ENCODE measurements at regions not wholly inside any gene's neighbourhood (a gene's known extent, or its start where the extent isn't known, plus 50 kb on each side); places are given as distances from the start of the nearest gene placed in this dataset.
"Not testable (repeated sequence)": the region's sequence is repeated elsewhere in the genome, so short reads cannot be mapped to it uniquely, and the experiment has no call there.

DNA sequence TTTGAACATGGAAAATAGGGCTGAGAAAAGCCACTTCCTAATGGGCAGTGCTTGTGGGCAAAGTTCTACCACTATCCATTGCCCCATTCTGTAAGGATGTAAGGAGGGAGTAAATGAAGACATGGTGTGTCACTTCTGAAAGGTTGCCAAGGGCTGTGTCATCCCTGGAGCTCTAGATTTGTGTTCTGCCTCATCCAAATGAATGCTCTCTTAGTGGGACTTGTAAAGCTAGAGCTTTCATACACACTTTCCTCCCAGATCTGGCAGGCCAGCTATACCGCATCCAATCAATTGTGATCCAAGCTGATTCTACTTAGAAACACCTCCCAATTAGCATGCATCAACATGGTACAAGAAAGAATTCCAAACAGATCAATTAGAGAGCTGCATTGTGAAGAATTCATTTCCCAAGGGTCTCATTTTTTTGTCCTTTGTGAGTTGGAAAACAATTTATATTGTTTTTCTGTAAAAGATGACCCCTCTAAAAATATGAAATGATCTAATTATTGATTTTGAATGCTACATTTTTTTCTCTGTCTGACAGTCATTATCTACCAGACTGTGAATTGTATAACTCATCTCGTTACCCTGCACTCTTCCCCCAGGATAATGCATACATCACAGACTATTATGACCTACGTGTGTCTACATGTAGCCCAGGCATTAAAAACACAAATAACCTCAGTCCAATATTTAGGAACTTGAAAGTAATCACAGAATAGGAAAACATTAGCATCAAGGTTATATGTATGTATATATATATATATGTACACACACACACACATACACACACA lies 117.1 kb upstream of the DUSP10 start:
- no peak for DNase-seq

DNA sequence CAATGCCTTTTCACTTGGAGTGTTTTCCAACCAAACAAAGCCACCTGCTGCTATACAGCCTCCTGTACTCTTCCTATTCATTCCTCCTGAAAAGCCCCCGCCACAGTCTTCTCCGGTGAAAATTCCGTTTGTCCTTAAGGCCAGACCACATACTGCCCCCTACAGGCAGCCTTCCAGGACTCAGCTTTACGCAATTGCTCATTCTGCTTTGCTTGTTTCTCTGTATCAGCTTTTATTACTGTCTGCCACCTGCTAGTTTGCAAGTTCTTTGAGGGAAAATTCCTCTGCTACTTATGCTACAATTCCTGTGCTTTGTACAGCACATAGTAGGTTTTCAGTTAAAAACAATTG lies 115.2 kb upstream of the DUSP10 start:
- DNase-seq: not testable (repeated sequence)

DNA sequence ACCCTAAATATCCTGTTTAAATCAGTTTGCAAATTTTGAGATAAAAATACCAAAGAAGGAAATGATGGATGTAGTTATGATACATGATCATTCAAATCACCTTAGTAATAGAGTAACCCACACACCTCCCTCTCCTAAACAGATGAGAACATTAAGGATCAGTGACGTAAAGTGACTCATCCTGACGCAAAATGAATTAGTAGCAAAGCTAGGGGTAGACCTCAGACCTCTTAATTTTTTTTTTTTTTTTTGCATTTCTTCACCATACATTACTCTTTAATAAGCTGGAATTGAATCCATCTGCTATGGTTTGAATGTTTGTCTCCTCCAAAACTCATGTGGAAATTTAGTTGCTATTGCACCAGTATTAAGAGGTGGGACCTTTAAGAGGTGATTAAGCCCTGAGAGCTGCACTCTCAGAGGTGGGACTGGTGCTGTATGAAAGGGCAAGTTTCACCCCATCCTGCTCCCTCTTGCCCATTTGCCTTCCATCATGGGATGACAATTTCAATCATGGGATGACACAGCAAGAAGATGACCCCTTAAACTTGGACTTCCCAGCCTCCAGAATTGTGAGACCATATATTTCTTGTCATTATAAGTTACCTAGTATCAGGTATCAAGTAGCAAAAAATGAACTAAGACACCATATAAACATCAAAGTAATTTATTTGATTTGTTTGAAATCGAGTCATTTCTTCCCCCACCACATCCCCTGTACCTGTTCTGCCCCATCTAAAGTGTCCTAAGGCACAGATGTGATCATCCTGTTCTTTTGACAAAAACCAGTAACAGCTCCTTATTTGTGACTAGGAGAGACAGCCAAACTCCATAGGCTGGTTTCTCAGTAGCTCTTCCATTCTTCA lies 114.6 kb upstream of the DUSP10 start:
- DNase-seq: no peak

DNA sequence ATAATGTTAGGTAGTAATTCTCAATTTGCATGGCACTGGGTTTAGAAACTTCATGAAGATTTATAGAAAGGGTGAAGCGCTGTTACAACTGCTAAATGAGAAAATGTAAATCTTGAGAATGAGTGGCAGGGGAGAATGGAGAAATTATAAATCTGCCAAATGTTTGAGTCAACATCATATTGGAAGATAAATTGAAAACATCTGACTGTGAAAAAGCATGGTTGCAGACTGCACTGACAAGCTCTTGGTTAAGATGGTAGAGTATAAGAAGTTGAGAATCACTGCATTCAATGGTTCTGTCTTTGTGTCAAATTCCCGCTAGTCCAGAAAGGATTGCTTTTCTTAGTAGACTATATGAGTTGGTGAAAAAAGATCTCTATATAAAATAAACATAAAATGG lies 113.3 kb upstream of the DUSP10 start:
- DNase-seq: no peak

DNA sequence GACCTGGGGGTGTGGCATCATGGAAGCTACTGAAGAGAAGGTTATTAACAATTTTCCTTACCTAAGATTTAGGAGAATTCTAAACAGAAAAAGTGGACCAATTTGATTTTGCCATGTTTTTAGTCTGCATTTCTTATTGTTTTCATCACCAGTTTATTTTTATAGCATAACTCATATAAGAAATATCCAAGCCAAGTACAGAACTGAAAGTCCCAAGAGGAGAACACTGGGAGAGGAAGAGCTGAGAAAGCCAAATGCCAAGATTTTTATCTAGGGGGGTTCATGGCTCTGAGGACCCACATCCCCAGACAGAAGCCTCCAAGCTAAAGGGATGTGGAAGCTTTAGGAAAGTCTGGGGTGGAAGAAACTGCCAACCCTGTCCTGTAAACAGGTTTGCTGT lies 109.4 kb upstream of the DUSP10 start:
- DNase-seq: no peak

DNA sequence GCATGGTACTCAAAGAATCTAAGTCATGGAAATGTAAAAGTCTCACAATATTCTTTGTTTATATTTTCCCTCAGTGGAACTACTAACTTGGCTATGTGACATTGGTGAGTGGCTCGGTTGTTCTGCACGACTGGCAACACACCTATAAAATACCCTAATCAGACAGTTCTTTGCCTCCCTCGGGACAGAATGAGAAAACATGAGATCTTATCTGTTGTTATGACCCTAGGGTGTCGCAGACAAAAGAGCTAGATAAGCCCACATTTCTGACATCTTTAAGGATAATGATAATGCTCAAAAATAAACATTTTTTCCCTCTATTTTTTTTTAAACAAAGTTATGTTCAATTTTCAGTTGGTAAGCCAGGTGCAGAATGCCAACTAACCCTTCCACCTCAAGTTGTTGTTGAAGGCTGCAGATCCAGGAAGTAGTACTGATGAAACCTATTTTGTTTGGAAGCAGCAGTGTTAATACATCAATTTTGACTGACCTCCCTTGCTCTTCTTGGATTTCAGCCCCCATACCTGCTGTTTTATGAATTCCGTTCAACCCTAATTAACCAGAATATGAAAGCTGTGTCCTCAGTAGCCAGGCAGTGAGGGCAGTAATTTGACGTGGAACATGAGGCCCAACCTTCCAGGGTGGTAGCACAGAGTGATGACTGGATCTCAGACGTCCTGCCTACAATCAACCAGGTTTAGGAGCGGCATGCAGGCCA lies 108.7 kb upstream of the DUSP10 start:
- no peak for DNase-seq

DNA sequence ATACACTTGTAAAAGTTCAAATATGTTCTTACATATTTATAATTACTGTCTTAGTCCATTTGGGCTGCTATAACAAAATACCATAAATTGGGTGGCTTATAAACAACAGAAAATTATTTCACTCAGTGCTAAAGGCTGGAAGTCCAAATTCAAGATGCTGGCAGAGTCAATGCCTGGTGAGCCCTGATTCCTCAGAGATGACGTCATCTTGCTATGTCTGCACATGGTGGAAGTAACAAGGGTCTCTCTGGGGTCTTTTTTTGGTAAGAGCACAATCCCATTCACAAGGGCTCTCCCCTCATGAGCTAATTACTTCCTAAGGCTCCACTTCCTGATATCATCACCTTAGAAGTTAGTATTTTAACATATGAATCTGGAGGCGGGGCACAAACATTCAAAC lies 108.0 kb upstream of the DUSP10 start:
- no peak for DNase-seq

DNA sequence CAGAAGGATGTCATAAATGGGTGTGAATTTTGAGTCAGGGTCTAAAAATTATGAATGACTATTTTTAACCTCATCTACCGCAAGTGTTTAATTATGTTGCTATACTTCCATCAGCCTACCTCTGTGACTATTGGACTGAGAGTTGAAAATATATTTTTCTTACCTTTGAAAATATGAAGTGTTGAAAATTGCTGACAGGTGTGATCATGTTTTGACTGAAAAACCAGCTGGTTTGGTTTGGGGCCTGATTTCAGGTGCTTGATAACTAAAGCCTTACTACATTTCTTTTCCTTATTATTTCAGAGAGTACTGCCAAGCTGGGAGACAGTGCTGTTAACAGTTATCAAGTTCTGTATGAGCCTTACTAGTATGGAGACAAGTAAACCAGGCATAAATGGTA lies 107.2 kb upstream of the DUSP10 start:
- DNase-seq: no peak

DNA sequence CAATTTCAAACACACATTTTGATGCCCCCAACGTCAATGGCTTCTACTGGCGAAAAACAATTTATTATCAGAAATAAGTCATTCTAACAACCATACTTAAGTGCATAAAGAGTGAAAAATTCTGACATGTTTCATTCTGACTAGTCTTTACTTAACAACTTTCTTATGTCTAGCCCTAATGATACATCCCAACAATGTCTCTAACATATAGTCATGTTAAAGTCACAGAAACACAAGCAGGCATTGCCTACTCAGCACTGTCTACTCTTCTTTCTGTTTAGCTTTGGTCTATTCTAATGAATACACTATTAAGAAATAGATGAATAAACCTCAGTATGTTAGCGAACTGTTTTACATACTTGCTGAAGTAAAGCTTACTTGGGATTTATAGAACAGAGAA lies 105.8 kb upstream of the DUSP10 start:
- no peak for DNase-seq

DNA sequence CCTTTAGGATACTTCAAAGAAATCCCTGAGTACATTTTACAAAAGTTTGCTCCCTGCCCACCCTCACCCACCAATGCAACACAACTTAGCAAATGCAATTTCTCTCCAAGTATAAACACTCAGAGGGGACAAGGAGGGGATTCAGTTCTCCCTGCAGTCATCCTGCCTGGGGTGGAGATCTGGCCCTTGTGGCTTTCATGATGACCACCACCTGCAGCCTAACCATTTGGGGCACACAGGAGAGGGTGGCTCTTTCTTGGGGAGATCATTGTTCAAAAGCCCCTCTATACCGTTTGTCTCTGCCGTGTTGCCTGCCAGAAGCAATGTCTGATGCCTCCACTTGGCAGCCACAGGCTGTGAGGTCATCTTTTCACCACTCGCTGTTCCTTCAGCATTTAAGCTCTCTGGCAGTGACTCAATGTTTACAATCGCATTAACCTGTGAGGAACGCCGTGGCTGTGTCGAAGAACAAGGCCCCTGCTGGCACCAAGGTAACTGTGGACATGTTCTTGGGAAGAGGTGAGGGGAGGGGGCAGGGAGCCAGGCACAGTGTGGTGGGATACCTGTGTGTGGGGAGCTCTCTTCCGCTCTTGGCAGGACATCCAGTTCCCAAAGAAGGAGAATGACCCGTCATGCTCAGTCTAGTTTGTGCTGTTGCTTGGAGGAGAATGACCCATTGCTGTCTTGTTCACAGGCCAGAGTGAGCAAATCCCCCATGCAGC lies 103.9 kb upstream of the DUSP10 start:
- DNase-seq: no peak

DNA sequence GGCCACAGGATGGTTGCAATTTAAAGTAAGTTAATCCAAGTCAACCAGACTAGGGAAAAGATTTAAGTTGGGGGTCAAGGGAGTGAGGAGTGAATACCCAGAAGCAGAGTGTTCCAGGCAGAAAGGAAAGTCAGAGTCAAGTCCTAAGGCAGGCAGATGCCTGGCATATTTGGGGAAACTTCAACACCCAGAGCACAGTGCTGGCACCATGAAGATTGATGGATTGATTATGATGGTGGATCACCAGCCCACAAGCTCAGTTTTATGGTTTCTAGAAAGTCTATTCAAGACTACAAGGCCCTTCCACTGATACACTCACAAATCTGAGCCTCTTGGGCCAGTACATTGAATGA lies 100.1 kb upstream of the DUSP10 start:
- DNase-seq: no peak

DNA sequence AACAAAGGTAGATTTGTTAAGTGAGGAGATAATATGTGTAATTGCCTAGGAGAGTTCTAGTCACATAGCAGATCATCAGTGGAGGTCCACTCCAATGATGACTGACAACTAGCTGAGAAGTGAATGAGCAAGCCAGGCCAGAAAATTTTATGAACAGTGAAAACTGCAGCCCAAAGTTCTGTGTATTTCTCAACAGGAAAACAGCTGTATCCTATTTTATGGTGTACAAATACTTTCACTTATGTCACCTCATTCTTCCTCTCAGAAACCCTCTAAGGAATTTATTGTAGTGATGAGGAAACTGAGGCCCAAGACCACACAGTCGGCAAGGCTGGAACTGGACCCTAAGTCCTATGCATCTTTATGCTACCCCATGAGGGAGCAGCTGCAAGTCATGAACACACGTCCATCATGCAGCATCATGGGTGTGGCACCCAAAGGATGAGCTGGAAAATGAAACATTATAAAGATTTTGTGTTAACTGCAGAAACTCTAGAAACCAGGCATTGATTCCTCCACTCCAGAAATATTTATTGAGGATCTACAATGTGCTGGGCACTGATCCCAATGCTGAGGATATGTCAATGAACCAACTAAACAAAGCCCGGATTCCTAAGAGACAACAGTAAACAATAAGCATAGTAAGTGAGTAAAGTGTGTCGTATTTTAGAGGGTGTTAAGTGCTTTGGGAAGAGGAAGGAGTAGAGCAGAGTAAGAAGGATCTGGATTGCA lies 99.5 kb upstream of the DUSP10 start:
- no peak for DNase-seq

DNA sequence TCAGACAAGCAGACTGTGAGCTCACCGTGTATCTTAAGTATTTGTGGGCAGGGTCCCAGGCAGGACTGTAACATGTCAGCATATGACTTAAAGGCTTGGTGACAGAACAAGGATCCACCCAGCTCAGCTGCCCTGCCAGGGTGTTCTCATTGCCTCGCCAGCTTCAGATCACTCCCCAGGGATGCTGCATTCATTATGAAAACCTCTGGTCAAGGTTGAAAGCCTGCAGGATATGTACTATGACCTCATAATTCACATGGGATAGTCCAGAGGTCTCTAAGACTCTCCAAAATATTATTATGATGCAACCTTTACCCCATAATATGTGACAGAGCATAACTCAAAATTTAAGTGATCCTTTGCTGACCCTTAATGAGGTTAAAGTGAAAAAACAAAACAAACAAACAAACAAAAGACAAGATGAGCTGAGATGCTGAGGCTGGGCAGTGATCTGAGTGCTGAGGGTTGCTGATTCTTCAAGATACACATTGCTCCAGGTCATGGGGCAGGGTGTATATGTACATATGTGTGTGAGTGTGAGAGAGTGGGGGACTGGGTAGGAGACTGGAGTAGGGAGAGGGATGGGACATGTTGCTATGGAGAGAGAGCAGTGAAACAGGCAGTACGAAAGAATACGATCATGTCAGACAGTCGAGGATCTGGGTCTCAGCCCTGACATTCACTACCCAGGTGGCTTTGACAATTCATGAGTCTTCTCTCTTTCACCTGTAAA lies 98.8 kb upstream of the DUSP10 start:
- no peak for DNase-seq

DNA sequence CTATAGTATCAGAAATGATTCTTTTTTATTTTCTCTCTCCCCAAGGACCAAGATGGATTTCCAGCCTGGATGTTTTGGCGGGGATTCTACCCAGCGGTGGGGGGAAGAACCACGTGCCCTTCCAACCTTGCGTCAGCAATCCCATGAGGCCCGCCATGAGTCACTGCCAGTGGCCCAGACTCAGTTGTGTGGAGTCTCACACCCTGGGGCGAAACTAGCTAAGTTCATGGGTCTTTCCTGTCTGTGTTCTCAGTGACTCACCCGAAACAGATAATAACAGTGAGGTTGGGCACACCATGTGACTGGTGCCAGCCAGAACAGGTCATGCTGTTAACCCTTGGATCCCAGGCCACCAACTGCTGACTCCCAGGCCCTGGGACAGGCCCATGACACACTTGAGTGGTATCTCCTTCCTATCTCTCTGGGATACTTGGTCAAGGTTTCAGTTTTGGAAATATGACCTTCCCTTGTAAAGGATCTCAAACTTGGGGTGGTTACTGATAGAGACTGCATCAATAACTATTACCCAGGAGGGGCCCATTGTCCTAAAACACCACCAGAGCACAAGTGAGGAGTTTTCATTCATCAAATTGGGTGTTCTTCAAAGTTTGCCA lies 98.0 kb upstream of the DUSP10 start:
- DNase-seq: peak; percentile 93

DNA sequence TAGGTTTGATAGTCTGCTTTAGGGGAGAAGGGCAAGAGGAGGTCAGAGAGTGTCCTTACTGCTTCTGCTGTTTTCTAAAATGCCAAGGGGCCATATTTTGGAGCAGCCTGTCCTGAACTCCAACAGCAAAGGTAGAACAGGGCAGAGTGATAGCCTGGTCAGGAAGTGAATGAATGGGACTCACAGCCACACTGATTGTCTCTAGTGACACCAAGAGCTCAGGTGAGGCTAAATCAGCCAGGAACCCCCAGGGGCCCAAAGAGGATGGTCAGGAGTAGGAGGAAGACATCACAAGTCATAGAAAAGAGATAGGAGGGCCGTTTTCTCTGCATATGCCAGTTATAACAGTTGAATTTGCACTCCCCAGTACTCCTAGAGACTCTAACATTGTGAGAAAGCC lies 97.4 kb upstream of the DUSP10 start:
- DNase-seq: no peak

DNA sequence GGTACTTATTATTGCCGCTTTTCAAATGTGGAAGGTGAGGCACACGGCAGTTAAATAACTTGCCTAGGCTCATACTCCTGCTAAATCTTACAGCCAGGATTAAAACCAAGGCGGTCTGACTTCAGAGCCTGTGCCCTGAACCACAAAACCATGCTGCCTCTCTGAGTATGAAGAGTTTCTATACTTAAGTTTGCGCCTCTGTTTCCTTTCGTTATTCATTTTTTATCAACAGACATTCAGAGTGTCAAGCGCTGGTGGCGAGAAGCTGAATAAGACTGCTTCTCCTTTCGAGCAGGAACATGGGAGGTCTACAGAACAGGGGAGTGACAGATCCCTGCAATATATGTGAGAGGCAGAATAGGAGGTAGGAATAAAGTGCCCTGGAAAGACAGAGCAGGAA lies 96.0 kb upstream of the DUSP10 start:
- DNase-seq: peak; percentile 68

DNA sequence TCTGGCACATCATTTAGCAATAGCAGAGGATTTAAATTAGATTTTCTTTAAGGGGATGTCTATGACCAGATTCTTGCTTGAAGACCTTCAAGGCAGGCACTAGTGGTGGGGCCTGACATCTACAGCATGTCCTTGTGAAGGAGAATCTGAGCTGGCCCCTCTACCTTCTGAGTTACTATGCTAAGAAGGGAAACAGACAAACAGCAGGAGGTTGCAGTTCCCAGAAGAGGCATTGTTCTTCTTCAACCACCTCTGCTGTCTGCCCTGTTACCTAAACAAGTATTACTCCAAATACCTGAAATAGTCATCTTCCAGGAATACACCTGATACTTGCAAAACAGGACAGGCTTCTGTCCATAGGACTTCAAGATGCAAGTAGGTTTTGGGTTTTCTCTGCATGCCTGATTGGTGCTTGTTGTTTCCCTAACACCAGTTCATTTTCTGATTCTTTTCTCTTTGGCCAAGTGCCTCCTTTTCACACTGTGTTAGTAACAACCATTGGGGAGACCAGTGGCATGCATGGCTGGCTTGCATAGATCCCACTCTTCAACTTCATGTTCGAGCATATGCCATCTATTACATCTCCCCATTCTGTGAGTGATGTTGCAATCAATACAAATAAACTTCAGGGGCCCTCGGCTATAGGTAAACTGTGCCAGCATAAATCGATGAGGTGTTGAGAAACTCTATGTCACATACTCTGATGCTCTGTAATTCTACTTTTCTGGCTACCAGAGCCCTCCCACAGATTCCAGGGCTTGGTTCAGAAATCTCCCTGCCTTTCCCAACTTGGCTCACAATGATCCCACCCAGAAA lies 93.0 kb upstream of the DUSP10 start:
- DNase-seq: no peak

DNA sequence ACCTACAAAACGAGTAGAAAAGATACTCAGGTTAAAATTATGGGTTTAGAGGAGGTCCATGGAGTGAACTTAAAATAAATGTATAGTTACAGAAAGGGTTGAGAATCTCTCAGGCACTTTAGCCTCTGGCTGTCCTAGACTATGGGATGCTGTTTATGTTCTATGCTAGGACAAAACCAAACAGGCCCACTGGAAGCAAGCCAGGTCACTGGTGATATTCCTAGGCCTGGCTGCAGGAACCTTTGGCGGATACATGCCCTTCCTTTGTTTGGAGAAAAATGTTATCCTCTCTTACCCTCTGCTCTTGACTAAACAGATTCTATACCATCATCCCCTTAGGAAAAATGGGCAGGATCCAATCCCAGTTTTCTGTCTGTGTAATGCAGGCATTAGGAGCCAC lies 90.7 kb upstream of the DUSP10 start:
- no peak for DNase-seq

DNA sequence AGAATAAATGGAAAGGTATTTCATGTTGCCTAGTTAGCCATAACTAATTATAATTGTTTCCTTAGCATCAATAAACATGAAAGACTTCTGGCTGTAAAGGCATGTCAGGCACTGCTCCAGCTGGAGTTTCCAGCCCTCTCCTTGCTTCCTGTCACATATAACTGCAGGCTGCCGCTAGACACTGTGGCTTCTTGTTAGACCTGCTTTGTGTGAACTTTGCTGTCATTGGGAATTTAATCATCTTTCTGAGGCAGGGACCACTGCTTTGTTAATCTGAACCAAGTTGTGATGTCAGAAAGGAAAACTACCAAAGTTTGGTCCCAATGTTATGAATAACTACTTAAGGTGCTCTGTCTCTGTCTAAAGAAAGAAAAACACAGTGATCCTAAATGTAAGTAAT lies 90.3 kb upstream of the DUSP10 start:
- DNase-seq: no peak

DNA sequence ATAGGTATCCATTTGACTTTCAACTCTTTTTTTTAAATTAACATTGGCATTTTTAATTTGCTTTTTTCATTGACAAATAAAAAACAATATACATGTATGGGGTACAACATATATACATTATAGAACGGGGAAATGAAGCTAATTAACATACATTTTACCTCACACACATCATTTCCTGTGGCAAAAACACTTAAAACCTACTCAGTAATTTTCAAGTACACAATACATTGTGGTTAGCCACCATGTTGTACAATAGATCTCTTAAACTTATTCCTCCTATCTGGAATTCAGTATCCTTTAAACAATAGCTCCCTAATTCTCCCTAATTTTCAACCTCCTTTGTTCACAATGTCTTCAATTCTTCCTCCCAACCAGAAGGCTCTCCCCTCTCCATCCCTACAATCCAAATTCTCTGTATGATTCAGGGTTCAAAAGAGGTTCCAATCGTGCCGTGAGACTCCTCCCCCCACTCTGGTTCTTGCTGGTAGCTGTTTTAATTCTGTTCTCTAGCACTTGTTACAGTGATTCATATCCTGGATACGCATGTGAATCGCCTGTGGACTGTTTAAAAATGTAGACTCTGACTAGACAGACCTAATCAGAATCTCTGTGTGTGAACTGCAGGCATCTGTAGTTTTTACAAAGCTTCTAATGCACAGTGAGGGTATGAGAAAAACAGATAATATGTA lies 87.6 kb upstream of the DUSP10 start:
- peak; percentile 89 for DNase-seq

All from activated CD4-positive, alpha-beta T cell treated with anti-CD3 and anti-CD28 coated beads, Interleukin-10, Interleukin-2, amounts not matched to agents 100 ng/mL and 50 ng/mL, durations not matched to agents 16 hours and 8 hours (primary cell).